Adrenal gland (tissue), 5 donors: ENCODE measurements at regions not wholly inside any gene's neighbourhood (a gene's known extent, or its start where the extent isn't known, plus 50 kb on each side); places are given as distances from the start of the nearest gene placed in this dataset.
"Not testable (repeated sequence)": the region's sequence is repeated elsewhere in the genome, so short reads cannot be mapped to it uniquely, and the experiment has no call there.

Experiments
- CTCF ChIP-seq, 6 experiments: fragments of 450-650 bp in 4 of 6; fragments of 200-600 bp in 2 of 6; sonication (generic) in 1 of 6; IDR thresholded peaks; 1 replicate in 5 of 6; 2 replicates in 1 of 6; pipeline versions ENCODE4 v1.5.1 to v1.8.0; 2016 to 2021; ENCODE audit warnings: antibody characterized with exemption in 6 of 6, mild to moderate bottlenecking in 2 of 6, moderate library complexity in 1 of 6
- POLR2A ChIP-seq, 2 donors: fragments of 450-650 bp; IDR thresholded peaks; one replicate each; pipeline ENCODE4 v1.6.1; 2017; ENCODE audit warnings: antibody characterized with exemption in 2 of 2, mild to moderate bottlenecking in 2 of 2, moderate library complexity in 1 of 2
- donor health status: DM: no; HTN: no; CAD: no.

DNA sequence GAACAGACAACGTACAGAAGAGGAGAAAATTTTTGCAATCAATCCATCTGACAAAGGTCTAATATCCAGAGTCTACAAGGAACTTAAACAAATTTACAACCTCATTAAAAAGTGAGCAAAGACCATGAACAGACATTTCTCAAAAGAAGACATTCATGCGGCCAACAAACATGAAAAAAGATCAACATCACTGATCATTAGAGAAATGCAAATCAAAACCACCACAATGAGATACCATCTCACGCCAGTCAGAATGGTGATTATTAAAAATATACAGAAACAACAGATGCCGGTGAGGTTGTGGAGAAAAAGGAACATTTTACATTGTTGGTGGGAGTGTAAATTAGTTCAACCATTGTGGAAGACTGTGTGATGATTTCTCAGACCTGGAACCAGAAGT is 149.0 kb upstream of the OLIG3 start:
- TF ChIP-seq CTCF, POLR2A (IDR thresholded peaks at IDR 0.05): not testable (repeated sequence)
